B cell (primary cell): ENCODE measurements at regions not wholly inside any gene's neighbourhood (a gene's known extent, or its start where the extent isn't known, plus 50 kb on each side); places are given as distances from the start of the nearest gene placed in this dataset.

Source experiments
- ATAC-seq: fragments of 200-7000 bp; cut with Tn5 transposase; one replicate; pipeline ENCODE4 v1.10.0; 2021; ENCODE audit warnings: low read depth, mild to moderate bottlenecking, moderate number of reproducible peaks, moderate library complexity
- CTCF ChIA-PET: fragments of 350-600 bp; sonication (Branson Sonifier 250); formaldehyde crosslinking; loops from one replicate; lab custom pipeline; 2021; ENCODE audit warnings: antibody characterized with exemption, inconsistent platforms; lab: Charles Lee
- POLR2A ChIA-PET: fragments of 350-600 bp; sonication (Branson Sonifier 250); formaldehyde crosslinking; loops from one replicate; lab custom pipeline; 2021; ENCODE audit warnings: antibody characterized with exemption; lab: Charles Lee
- DNase-seq: peaks from one replicate; pipeline ENCODE4 v3.0.0; 2013
- H2AFZ ChIP-seq: 2 replicates; pipeline ENCODE4 v1.6.1; 2012; ENCODE audit warnings: mild to moderate bottlenecking, low read depth, low read length; ENCODE audit not compliant: insufficient read depth, poor library complexity, severe bottlenecking
- H3K27ac ChIP-seq, 2 donors: 1 replicate in 1 of 2; 2 replicates in 1 of 2; pipeline ENCODE4 v1.5.1; 2012 to 2013; ENCODE audit warnings: low read length in 2 of 2, mild to moderate bottlenecking in 2 of 2, moderate library complexity in 1 of 2
- H3K27me3 ChIP-seq, 4 experiments: fragments of 200-600 bp in 1 of 4; sonication (generic) in 1 of 4; replicated peaks in 1 of 4; 1 replicate in 2 of 4; 2 replicates in 2 of 4; pipeline versions ENCODE4 v1.6.1 to v1.7.0; 2013 to 2016; ENCODE audit warnings: low read length in 3 of 4, mild to moderate bottlenecking in 2 of 4, mixed read lengths in 1 of 4, moderate library complexity in 1 of 4; ENCODE audit not compliant: insufficient read depth in 4 of 4, control insufficient read depth in 3 of 4; ENCODE audit errors: control extremely low read depth in 1 of 4
- H3K36me3 ChIP-seq, 2 experiments: replicated peaks in 1 of 2; 1 replicate in 1 of 2; 2 replicates in 1 of 2; pipeline versions ENCODE4 v1.6.1 to v1.7.1; 2013; ENCODE audit warnings: low read length in 1 of 2; ENCODE audit not compliant: insufficient read depth in 2 of 2, control insufficient read depth in 1 of 2; ENCODE audit errors: control extremely low read depth in 1 of 2, extremely low read depth in 1 of 2
- H3K4me1 ChIP-seq, 2 donors: fragments of 200-600 bp in 1 of 2; sonication (generic) in 1 of 2; 1 replicate in 1 of 2; 2 replicates in 1 of 2; pipeline versions ENCODE4 v1.5.1 to v1.6.1; 2013 to 2017; ENCODE audit warnings: low read length in 2 of 2; ENCODE audit not compliant: control insufficient read depth in 2 of 2, insufficient read depth in 2 of 2
- H3K4me2 ChIP-seq: replicated peaks from 2 replicates; pipeline ENCODE3; 2012; ENCODE audit warnings: mild to moderate bottlenecking, low read depth, low read length; ENCODE audit not compliant: poor library complexity, severe bottlenecking
- H3K4me3 ChIP-seq, 5 experiments: fragments of 200-600 bp in 1 of 5; sonication (generic) in 1 of 5; 1 replicate in 3 of 5; 2 replicates in 2 of 5; pipeline versions ENCODE4 v1.5.1 to v1.7.0; 2011 to 2016; ENCODE audit warnings: low read length in 4 of 5, mild to moderate bottlenecking in 4 of 5, low read depth in 2 of 5, control low read depth in 1 of 5, moderate library complexity in 1 of 5; ENCODE audit not compliant: insufficient read depth in 1 of 5; ENCODE audit errors: control extremely low read depth in 1 of 5, extremely low read depth in 1 of 5
- H3K79me2 ChIP-seq: fragments of 200-600 bp; sonication (generic); one replicate; pipeline ENCODE4 v1.6.0; 2016; ENCODE audit warnings: low read length; ENCODE audit not compliant: control insufficient read depth, insufficient read depth
- H3K9ac ChIP-seq: fragments of 200-600 bp; sonication (generic); 2 replicates; pipeline ENCODE4 v1.6.1; 2017; ENCODE audit warnings: mild to moderate bottlenecking, low read length, moderate library complexity
- H3K9me3 ChIP-seq, 3 donors: one replicate each; pipeline versions ENCODE4 v1.6.1 to v1.7.1; 2013; ENCODE audit warnings: low read length in 2 of 3; ENCODE audit not compliant: control insufficient read depth in 2 of 3, insufficient read depth in 1 of 3; ENCODE audit errors: control extremely low read depth in 1 of 3
- H4K20me1 ChIP-seq: 2 replicates; pipeline ENCODE4 v1.6.0; 2012; ENCODE audit warnings: mild to moderate bottlenecking, low read length; ENCODE audit not compliant: insufficient read depth, control insufficient read depth, poor library complexity, severe bottlenecking
- H3K27ac Mint-ChIP-seq: one replicate; pipeline ENCODE4 v1.8.0; 2021; ENCODE audit warnings: mixed read lengths
- H3K27me3 Mint-ChIP-seq: one replicate; pipeline ENCODE4 v1.8.0; 2021; ENCODE audit warnings: mixed read lengths
- H3K4me1 Mint-ChIP-seq: one replicate; pipeline ENCODE4 v1.8.0; 2021; ENCODE audit warnings: mixed read lengths
- H3K4me3 Mint-ChIP-seq: one replicate; pipeline ENCODE4 v1.8.0; 2021; ENCODE audit warnings: mixed read lengths
- H3K9me3 Mint-ChIP-seq: one replicate; pipeline ENCODE4 v1.8.0; 2022; ENCODE audit warnings: mixed read lengths; ENCODE audit not compliant: insufficient read depth
- CTCF ChIP-seq: fragments of 200-600 bp; IDR thresholded peaks from one replicate; pipeline ENCODE4 v1.8.0; 2022; ENCODE audit warnings: antibody characterized with exemption, mild to moderate bottlenecking
- EZH2 ChIP-seq: IDR thresholded peaks from 2 replicates; pipeline ENCODE4 v1.6.1; 2012; ENCODE audit warnings: borderline replicate concordance, low read depth, mild to moderate bottlenecking, moderate library complexity, low read length; ENCODE audit not compliant: insufficient read depth, poor library complexity, severe bottlenecking
- WGBS: methylation state at CpG from one replicate; pipeline ENCODE4 v1.1.5; 2013; ENCODE audit warnings: missing lambda C conversion rate; ENCODE audit not compliant: insufficient coverage; 5-methylcytosine and 5-hydroxymethylcytosine counted together
- intact Hi-C: fragments of 100-400 bp; cut with micrococcal nuclease; formaldehyde crosslinking; loops from one replicate; pipeline ENCODE4 v1.10.0; 2022

- no peaks in the 10 kb centered on the region for H3K27me3 Mint-ChIP-seq
- CTCF ChIA-PET, result interaction anchor here (0.6 kb wide), 1 partner anchor 67 kb away, joined by 3 read pairs; no protein-coding TSS in a partner anchor
- peaks cover 4 to 16% (median 9%) of the 10 kb centered on the region in 3 donors for H3K9me3 ChIP-seq
- DNase-seq, result no peak
- POLR2A ChIA-PET, result no interaction called here
- no peaks in the 10 kb centered on the region for H4K20me1 ChIP-seq
- no peak overlapping the region for H3K27ac ChIP-seq
- H3K36me3 ChIP-seq, result no peaks in the 10 kb centered on the region
- no peak overlapping the region for H3K4me3 Mint-ChIP-seq
- ATAC-seq, result no peak
- H3K9me3 Mint-ChIP-seq, result peaks cover 6% of the 10 kb centered on the region
- no peaks in the 10 kb centered on the region for H3K27me3 ChIP-seq
- no peak for TF ChIP-seq CTCF
- TF ChIP-seq EZH2, result no peak
- H3K79me2 ChIP-seq, result no peaks in the 10 kb centered on the region
- H3K4me1 Mint-ChIP-seq, result no peaks in the 10 kb centered on the region
- no peak overlapping the region for H3K4me2 ChIP-seq
- no peak overlapping the region for H3K4me3 ChIP-seq
- no peak overlapping the region for H3K9ac ChIP-seq
- no peaks in the 10 kb centered on the region for H3K4me1 ChIP-seq
- intact Hi-C loops, result no loop called here
- no peak overlapping the region for H3K27ac Mint-ChIP-seq
- no peak overlapping the region for H2AFZ ChIP-seq
- 38% methylated on average over 1 of the region's 1 CpG for WGBS
These were observed 410.9 kb downstream of the INSC start for GRCh38 chr11:15525582-15525981.

- intact Hi-C loops, result no loop called here
- H2AFZ ChIP-seq, result no peak overlapping the region
- no peaks in the 10 kb centered on the region for H3K36me3 ChIP-seq
- H3K4me3 ChIP-seq, result no peak overlapping the region
- H3K27me3 Mint-ChIP-seq, result no peaks in the 10 kb centered on the region
- CTCF ChIA-PET, result interaction anchor here (0.6 kb wide), 1 partner anchor 68 kb away, joined by 3 read pairs; no protein-coding TSS in a partner anchor
- no peak overlapping the region for H3K27ac ChIP-seq
- no peaks in the 10 kb centered on the region for H3K27me3 ChIP-seq
- no peak overlapping the region for H3K4me3 Mint-ChIP-seq
- ATAC-seq (no peak), DNase-seq (no peak)
- H3K27ac Mint-ChIP-seq, result no peak overlapping the region
- peaks cover 4 to 16% (median 9%) of the 10 kb centered on the region in 3 donors for H3K9me3 ChIP-seq
- no peaks in the 10 kb centered on the region for H4K20me1 ChIP-seq
- WGBS, result 51% methylated on average over 2 of the region's 2 CpGs
- peaks cover 6% of the 10 kb centered on the region for H3K9me3 Mint-ChIP-seq
- POLR2A ChIA-PET, result no interaction called here
- H3K4me1 ChIP-seq, result no peaks in the 10 kb centered on the region
- no peak overlapping the region for H3K4me2 ChIP-seq
- no peak overlapping the region for H3K9ac ChIP-seq
- TF ChIP-seq CTCF (no peak), EZH2 (no peak)
- no peaks in the 10 kb centered on the region for H3K79me2 ChIP-seq
- H3K4me1 Mint-ChIP-seq, result no peaks in the 10 kb centered on the region
These were observed 411.3 kb downstream of the INSC start for GRCh38 chr11:15526032-15526431.
